MG63 (cell line): ENCODE measurements at regions not wholly inside any gene's neighbourhood (a gene's known extent, or its start where the extent isn't known, plus 50 kb on each side); places are given as distances from the start of the nearest gene placed in this dataset.
"Not testable (repeated sequence)": the region's sequence is repeated elsewhere in the genome, so short reads cannot be mapped to it uniquely, and the experiment has no call there.

Experiments
- DNase-seq: peaks from one replicate; pipeline ENCODE4 v3.0.0-alpha.2; 2020
- H3K27me3 ChIP-seq: fragments of 250-450 bp; sonication (Bioruptor Pico); 2 replicates; pipeline ENCODE4 v1.5.1; 2020; ENCODE audit warnings: mild to moderate bottlenecking, moderate library complexity
- H3K36me3 ChIP-seq: fragments of 250-450 bp; sonication (Bioruptor Pico); 2 replicates; pipeline ENCODE4 v1.5.1; 2020; ENCODE audit warnings: mild to moderate bottlenecking, moderate library complexity
- H3K4me3 ChIP-seq: fragments of 250-450 bp; sonication (Bioruptor Pico); 2 replicates; pipeline ENCODE4 v1.5.1; 2020; ENCODE audit warnings: mild to moderate bottlenecking, moderate library complexity
- H3K9me3 ChIP-seq: fragments of 250-450 bp; sonication (Bioruptor Pico); 2 replicates; pipeline ENCODE4 v1.5.1; 2020; ENCODE audit warnings: mild to moderate bottlenecking, moderate library complexity

DNA sequence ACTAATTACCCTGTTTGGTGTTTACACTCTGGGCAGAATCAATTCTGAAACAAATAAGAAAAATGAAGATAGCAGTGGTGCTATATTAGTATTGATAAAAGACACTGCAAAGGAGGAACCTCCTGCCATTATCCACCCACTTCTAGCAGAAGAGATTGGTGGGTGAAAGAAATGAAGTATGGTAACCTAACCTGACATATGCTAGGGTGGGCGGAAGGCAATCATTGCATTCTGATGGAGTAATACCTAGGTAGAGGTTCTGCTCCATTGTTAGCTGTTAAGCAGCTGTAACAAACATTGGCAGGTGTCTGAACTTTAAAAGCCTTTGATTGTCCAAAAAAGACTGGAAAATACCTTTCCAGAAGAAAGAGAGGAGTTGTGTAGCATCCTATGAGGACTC, 95.9 kb downstream of the OTUD1 start:
- Histone ChIP-seq H3K27me3 (no peaks in the 10 kb centered on the region), H3K4me3 (no peak overlapping the region), H3K9me3 (no peaks in the 10 kb centered on the region), H3K36me3 (no peaks in the 10 kb centered on the region)
- no peak for DNase-seq

DNA sequence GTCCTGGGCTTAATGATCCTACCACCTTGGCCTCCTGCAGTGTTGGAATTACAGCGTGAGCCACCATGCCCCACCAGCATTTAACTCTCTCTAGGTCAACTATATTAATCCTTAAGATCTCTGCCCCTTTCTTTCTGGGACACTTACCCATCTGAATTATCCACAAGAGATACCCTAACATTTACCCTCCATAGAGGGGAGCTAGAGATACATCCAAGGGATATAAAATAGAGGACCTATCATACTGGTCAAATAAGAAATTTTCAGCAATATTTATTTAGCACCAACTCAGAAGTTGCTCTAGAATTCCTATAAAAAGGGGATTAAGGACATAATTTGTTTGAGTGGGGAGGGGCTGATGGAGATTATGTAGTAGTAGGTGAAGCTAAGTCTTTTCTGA, 96.5 kb downstream of the OTUD1 start:
- no peak for DNase-seq
- Histone ChIP-seq H3K9me3 (no peaks in the 10 kb centered on the region), H3K36me3 (no peaks in the 10 kb centered on the region), H3K4me3 (no peak overlapping the region), H3K27me3 (no peaks in the 10 kb centered on the region)

- no peak for DNase-seq
- Histone ChIP-seq H3K9me3 (no peaks in the 10 kb centered on the region), H3K27me3 (no peaks in the 10 kb centered on the region), H3K4me3 (no peak overlapping the region), H3K36me3 (no peaks in the 10 kb centered on the region)
Observed at GRCh38 chr10:23538968-23539367, 100.1 kb downstream of the OTUD1 start.

DNA sequence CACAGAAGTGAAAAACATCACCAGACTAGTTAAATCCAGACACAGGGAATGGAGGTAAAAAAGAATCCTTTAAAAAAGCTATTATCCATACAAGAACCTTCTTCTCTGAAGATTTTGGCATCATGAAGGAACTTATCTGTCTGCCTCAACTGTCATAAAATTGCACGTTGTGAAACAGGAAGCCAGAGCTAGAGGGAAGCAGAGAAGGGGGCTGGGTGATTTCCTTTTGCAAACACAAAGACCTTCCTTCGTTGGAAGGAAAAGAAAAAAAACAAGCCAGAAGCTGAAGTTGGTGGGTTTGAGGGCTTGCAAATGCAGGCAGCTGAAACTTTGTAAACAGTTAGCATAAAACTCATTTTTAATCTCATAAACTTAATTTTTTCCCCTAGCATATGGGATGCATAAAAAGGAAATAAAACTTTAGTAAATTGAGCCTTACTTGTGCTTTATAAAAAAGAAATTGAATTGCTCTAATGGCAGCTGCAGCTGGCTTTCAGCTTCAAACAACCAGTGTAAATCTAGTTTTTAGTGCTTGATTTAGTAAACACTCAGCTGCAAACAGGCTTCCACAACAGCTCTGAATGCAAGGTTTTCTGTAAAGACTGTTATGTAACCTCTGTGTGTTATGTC, 101.6 kb downstream of the OTUD1 start:
- Histone ChIP-seq H3K9me3 (no peaks in the 10 kb centered on the region), H3K27me3 (no peaks in the 10 kb centered on the region), H3K4me3 (no peak overlapping the region), H3K36me3 (no peaks in the 10 kb centered on the region)
- no peak for DNase-seq

DNA sequence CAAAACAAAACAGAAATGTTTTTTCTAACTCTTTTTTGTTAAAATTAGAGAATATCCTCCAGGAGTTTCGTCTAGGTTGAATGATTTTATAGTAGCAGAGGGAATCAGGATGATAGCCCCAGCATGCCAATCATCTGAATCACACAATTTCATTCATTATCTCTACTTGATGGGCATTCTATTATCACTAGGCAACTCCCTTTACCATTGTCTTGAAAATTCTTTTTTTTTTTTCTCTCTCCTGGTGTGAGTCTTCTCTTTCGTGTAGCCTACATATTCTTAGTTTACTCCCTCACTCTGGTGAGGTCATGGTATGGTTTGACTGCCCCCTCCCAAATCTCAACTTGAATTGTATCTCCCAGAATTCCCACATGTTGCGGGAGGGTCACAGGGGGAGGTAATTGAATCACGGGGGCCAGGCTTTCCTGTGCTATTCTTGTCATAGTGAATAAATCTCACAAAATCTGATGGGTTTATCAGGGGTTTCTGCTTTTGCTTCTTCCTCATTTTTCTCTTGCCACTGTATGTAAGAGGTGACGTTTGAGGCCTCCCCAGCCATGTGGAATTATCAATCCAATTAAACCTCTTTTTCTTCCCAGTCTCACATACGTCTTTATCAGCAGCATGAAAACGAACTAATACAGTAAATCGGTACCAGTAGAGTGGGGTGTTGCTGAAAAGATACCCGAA, 105.0 kb downstream of the OTUD1 start:
- no peak for DNase-seq
- H3K9me3 ChIP-seq: no peaks in the 10 kb centered on the region
- no peaks in the 10 kb centered on the region for H3K36me3 ChIP-seq
- H3K4me3 ChIP-seq: no peak overlapping the region
- H3K27me3 ChIP-seq: no peaks in the 10 kb centered on the region

GRCh38 chr10:23545866-23546265, 107.0 kb downstream of the OTUD1 start:
- H3K4me3 ChIP-seq, H3K27me3 ChIP-seq, DNase-seq, H3K9me3 ChIP-seq, H3K36me3 ChIP-seq: not testable (repeated sequence)

- Histone ChIP-seq H3K27me3 (no peaks in the 10 kb centered on the region), H3K4me3 (no peak overlapping the region), H3K9me3 (no peaks in the 10 kb centered on the region), H3K36me3 (no peaks in the 10 kb centered on the region)
- DNase-seq: no peak
Observed at GRCh38 chr10:23556727-23557440, 118.0 kb downstream of the OTUD1 start.

DNA sequence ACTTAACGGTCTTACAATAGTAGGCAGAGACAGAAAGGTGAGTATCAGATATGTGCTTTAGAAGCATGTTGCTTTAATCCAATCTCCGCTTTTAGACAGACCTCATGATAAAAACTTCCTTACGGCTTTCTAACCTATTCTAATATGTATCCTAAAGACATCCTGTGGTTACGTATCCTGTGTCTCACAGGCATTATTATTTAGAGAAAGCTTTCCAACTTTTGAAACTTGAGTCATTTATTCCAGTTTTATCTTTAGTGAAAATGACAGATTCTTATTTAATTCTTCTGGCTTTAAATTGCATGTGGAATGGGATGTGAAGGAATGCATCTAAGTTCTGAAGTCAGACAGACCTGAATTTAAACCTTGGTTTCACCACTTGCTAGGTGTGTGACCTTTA, 118.9 kb downstream of the OTUD1 start:
- DNase-seq: no peak
- Histone ChIP-seq H3K9me3 (no peaks in the 10 kb centered on the region), H3K4me3 (no peak overlapping the region), H3K27me3 (no peaks in the 10 kb centered on the region), H3K36me3 (no peaks in the 10 kb centered on the region)

GRCh38 chr10:23558361-23558799, 119.5 kb downstream of the OTUD1 start:
- H3K36me3 ChIP-seq: no peaks in the 10 kb centered on the region
- no peak for DNase-seq
- H3K27me3 ChIP-seq: no peaks in the 10 kb centered on the region
- no peaks in the 10 kb centered on the region for H3K9me3 ChIP-seq
- H3K4me3 ChIP-seq: no peak overlapping the region

DNA sequence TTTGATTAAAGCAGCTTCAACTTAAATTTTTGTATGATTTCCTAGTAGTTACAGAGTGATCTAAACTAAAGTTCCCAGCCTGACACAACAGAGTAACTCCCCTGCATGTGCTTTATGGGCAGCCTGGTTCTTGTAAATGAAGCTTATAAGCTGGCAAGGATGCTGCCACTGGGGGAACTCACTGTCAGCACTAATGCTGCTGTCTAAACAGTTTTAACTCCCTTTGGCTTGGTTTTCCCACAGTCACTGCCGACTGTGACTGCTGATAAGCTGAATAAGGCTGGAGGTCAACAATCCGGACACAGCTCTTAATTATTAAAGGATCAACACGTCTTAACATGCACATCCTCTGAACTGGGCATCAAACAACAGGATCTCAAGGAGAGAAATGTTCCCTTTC, 130.1 kb downstream of the OTUD1 start:
- no peak for DNase-seq
- Histone ChIP-seq H3K27me3 (no peaks in the 10 kb centered on the region), H3K4me3 (no peak overlapping the region)

DNA sequence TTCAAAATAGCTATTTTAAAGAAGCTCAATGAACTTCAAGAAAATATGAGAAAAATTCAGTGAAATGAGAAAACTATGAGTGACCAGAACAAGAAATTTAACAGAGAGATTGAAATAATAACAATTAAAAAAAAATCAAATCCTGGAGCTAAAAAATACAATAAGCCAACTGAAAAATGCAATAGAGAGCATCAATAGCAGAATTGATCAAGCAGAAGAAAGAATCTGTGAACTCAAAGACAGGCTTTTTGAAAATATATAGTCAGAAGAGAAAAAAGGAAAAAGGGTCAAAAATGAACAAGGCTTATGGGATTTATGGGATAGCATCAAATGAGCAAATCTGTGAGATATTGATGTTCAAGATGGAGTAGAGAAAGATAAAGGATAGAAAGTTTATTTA, 133.0 kb downstream of the OTUD1 start:
- Histone ChIP-seq H3K9me3 (no peaks in the 10 kb centered on the region), H3K36me3 (no peaks in the 10 kb centered on the region), H3K4me3 (no peak overlapping the region), H3K27me3 (no peaks in the 10 kb centered on the region)
- DNase-seq: no peak

More for the DNA sequence above, 130.1 kb downstream of the OTUD1 start:
- Histone ChIP-seq H3K36me3 (no peaks in the 10 kb centered on the region), H3K9me3 (no peaks in the 10 kb centered on the region)

DNA sequence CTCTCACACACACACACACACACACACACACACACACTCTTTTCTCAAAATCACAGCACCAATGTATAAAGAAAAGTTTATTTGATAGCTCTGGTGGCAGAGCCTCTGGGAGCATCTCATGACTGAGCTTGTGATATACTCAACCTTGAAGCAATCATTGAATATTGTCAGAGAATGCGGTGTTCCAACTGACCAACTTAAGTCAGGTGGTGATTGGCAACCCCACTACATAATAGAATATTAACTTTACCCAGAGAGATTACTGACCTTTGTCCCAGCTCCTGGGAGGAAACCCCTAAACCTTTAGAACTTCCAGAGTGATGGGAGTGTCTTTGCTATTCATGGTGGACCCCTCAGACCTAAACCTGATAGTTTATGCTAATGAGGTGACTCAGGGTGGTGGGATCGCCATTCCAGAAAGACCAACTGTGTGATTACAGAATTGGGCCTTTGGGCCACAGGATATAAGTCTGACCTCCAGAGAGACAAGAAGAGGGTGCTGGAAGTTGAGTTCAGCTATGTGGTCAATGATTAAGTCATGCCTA, 143.1 kb downstream of the OTUD1 start:
- no peaks in the 10 kb centered on the region for H3K27me3 ChIP-seq
- DNase-seq: no peak
- H3K36me3 ChIP-seq: no peaks in the 10 kb centered on the region
- H3K4me3 ChIP-seq: no peak overlapping the region
- no peaks in the 10 kb centered on the region for H3K9me3 ChIP-seq

- Histone ChIP-seq H3K9me3 (no peaks in the 10 kb centered on the region), H3K27me3 (no peaks in the 10 kb centered on the region), H3K4me3 (no peak overlapping the region), H3K36me3 (no peaks in the 10 kb centered on the region)
- DNase-seq: no peak
Observed at GRCh38 chr10:23584396-23584795, 145.5 kb downstream of the OTUD1 start.

- Histone ChIP-seq H3K4me3 (no peak overlapping the region), H3K36me3 (no peaks in the 10 kb centered on the region), H3K9me3 (no peaks in the 10 kb centered on the region), H3K27me3 (no peaks in the 10 kb centered on the region)
- no peak for DNase-seq
Observed at GRCh38 chr10:23585186-23585585, 146.3 kb downstream of the OTUD1 start.

GRCh38 chr10:23585666-23586065, 146.8 kb downstream of the OTUD1 start:
- Histone ChIP-seq H3K27me3 (no peaks in the 10 kb centered on the region), H3K9me3 (no peaks in the 10 kb centered on the region), H3K36me3 (no peaks in the 10 kb centered on the region), H3K4me3 (no peak overlapping the region)
- DNase-seq: no peak

GRCh38 chr10:23595278-23595677, 156.4 kb downstream of the OTUD1 start:
- not testable (repeated sequence) for H3K27me3 ChIP-seq, H3K36me3 ChIP-seq, H3K9me3 ChIP-seq, DNase-seq, H3K4me3 ChIP-seq

DNA sequence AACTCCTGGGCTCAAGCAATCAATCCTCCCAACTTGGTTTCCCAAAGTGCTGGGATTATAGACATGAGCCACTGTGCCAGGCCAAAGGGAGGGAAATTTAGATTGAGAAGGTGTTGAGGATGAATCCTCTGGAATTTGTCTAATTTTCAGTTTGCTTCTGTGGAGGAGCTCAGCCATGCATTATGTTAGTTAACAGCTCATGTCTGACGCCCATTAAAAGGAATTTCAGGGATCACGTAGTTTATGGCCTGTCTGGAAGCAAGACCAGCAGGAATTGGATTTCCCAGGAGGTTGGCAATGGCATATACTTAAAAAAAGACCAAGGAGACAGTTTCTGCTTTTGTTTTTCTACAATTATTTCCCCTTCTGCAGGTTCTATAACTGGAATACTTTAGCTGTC, 165.7 kb downstream of the OTUD1 start:
- Histone ChIP-seq H3K27me3 (no peaks in the 10 kb centered on the region), H3K9me3 (no peaks in the 10 kb centered on the region), H3K36me3 (no peaks in the 10 kb centered on the region), H3K4me3 (no peak overlapping the region)
- DNase-seq: no peak

DNA sequence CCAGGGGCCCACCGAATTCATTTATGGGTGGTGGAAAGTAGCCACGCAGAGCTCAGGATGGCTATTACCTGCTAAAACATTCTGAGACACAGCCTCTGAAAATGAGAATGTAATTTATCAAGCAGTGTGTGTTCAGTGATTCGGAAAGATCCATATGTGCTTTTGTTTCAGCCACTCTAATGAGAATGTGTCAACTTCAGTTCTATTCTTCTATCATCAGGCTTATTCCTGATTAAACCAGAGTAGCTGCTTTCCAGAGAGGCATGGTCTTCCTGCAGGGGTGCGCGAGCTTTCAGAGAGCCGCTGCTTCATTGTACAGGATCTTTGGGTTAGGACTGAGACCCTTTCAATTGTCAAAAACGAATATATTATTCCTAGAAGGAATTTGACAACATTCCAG, 167.6 kb downstream of the OTUD1 start:
- Histone ChIP-seq H3K4me3 (no peak overlapping the region), H3K36me3 (no peaks in the 10 kb centered on the region), H3K9me3 (no peaks in the 10 kb centered on the region), H3K27me3 (no peaks in the 10 kb centered on the region)
- DNase-seq: no peak
